Large intestine (tissue), 3 donors: ENCODE measurements at regions not wholly inside any gene's neighbourhood (a gene's known extent, or its start where the extent isn't known, plus 50 kb on each side); places are given as distances from the start of the nearest gene placed in this dataset.
A peak's percentile ranks its signal among the peaks of the same experiment; 100 is the strongest.

Experiments
- DNase-seq, 2 donors: peaks; one replicate each; pipeline versions ENCODE4 v3.0.0 to v3.0.0-alpha.2; 2013
- H3K27ac ChIP-seq: one replicate; pipeline ENCODE4 v1.5.1; 2013; ENCODE audit warnings: low read length
- H3K27me3 ChIP-seq: 2 replicates; pipeline ENCODE4 v1.6.1; 2013; ENCODE audit warnings: low read length; ENCODE audit not compliant: control insufficient read depth, insufficient read depth
- H3K36me3 ChIP-seq: 2 replicates; pipeline ENCODE4 v1.6.1; 2013; ENCODE audit warnings: low read length; ENCODE audit not compliant: control insufficient read depth, insufficient read depth
- H3K4me1 ChIP-seq: one replicate; pipeline ENCODE4 v1.6.1; 2013; ENCODE audit warnings: low read length; ENCODE audit not compliant: control insufficient read depth, insufficient read depth
- H3K4me3 ChIP-seq: one replicate; pipeline ENCODE4 v1.5.1; 2013; ENCODE audit warnings: low read length
- H3K9me3 ChIP-seq: one replicate; pipeline ENCODE4 v1.6.1; 2013; ENCODE audit warnings: mild to moderate bottlenecking, low read depth, low read length, moderate library complexity; ENCODE audit not compliant: control insufficient read depth
- WGBS: methylation state at CpG from one replicate; pipeline ENCODE4 v1.1.5; 2013; ENCODE audit warnings: low lambda C conversion rate; ENCODE audit not compliant: insufficient coverage; 5-methylcytosine and 5-hydroxymethylcytosine counted together

- no peak overlapping the region for H3K27ac ChIP-seq
- H3K27me3 ChIP-seq = no peaks in the 10 kb centered on the region
- DNase-seq = no peak
- H3K4me1 ChIP-seq = peaks cover 3% of the 10 kb centered on the region
- WGBS = no CpG with 5 or more reads among the region's 9 CpGs
- peaks cover 4% of the 10 kb centered on the region for H3K9me3 ChIP-seq
- no peaks in the 10 kb centered on the region for H3K36me3 ChIP-seq
- H3K4me3 ChIP-seq = no peak overlapping the region
These were observed 236.9 kb upstream of the KBTBD8 start for GRCh38 chr3:66761093-66761780.

- peaks cover 3% of the 10 kb centered on the region for H3K4me1 ChIP-seq
- 100% methylated on average over 3 of the region's 6 CpGs for WGBS
- H3K9me3 ChIP-seq = peaks cover 4% of the 10 kb centered on the region
- no peak overlapping the region for H3K4me3 ChIP-seq
- no peaks in the 10 kb centered on the region for H3K36me3 ChIP-seq
- no peaks in the 10 kb centered on the region for H3K27me3 ChIP-seq
- DNase-seq = no peak
- no peak overlapping the region for H3K27ac ChIP-seq
These were observed 235.0 kb upstream of the KBTBD8 start for GRCh38 chr3:66762916-66763693.

DNA sequence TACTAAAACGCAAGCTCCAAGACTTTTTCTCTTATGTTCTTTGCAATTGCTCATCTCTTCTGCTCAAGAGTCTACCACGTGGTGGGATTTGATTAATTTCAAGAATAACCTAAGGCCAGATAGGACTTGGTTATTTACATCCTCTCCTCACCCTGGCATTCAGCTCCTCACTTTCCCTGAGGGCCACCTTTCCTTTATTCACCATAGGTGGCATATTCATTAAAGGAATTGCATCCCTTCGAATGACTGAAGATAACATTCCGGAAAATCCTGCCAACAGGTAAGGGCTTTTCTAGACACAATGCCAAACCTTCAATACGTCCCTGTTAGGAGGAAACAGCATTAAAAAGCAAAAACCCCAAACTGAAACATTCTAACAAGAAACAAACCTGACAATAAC is 220.0 kb upstream of the KBTBD8 start:
- no peak for DNase-seq
- H3K27ac ChIP-seq = no peak overlapping the region
- no peak overlapping the region for H3K4me3 ChIP-seq
- H3K27me3 ChIP-seq = no peaks in the 10 kb centered on the region
- H3K9me3 ChIP-seq = no peaks in the 10 kb centered on the region
- 90% methylated on average over 2 of the region's 5 CpGs for WGBS
- H3K36me3 ChIP-seq = no peaks in the 10 kb centered on the region
- no peaks in the 10 kb centered on the region for H3K4me1 ChIP-seq

GRCh38 chr3:66778777-66779176 is 219.3 kb upstream of the KBTBD8 start:
- Histone ChIP-seq H3K36me3 (no peaks in the 10 kb centered on the region), H3K9me3 (no peaks in the 10 kb centered on the region), H3K4me1 (no peaks in the 10 kb centered on the region), H3K27me3 (no peaks in the 10 kb centered on the region), H3K27ac (no peak overlapping the region), H3K4me3 (no peak overlapping the region)
- WGBS = no CpG with 5 or more reads among the region's 3 CpGs
- DNase-seq = no peak

DNA sequence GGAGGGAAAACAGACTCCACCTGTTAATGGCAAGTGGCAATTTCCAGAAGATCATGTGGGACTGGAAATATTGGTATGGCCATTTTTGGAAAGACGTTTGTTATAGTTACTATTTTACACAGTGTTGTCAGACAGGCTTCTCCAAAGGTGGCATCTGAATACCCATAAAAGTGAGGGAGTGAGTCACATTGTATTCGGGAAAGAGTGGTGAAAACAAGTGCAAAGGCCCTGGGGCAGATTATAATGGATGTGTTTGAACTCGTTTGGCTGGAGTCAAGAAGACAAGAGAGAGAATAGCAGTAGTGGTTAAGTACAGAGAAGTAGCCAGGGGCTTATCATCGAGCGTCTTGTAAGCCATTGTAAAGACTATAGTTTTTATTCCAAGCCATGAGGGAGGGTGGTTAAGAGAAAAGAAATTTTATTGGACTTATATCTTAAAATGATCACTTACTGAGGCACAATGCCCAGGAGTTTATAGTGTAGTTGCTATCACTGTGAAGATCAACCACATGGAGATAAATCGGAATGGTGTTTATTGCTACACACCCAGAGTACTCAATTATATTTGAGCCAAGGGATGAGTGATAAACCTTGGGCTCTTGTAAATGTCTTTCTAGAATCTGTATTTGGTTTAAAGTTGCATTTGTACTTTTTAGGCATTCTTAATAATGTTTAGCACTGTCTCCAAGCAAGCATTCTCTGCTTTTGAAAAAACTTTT is 212.8 kb upstream of the KBTBD8 start:
- no peaks in the 10 kb centered on the region for H3K27me3 ChIP-seq
- H3K4me3 ChIP-seq = no peak overlapping the region
- H3K9me3 ChIP-seq = no peaks in the 10 kb centered on the region
- H3K4me1 ChIP-seq = no peaks in the 10 kb centered on the region
- no peaks in the 10 kb centered on the region for H3K36me3 ChIP-seq
- no peak for DNase-seq
- 100% methylated on average over 1 of the region's 6 CpGs for WGBS
- no peak overlapping the region for H3K27ac ChIP-seq

DNA sequence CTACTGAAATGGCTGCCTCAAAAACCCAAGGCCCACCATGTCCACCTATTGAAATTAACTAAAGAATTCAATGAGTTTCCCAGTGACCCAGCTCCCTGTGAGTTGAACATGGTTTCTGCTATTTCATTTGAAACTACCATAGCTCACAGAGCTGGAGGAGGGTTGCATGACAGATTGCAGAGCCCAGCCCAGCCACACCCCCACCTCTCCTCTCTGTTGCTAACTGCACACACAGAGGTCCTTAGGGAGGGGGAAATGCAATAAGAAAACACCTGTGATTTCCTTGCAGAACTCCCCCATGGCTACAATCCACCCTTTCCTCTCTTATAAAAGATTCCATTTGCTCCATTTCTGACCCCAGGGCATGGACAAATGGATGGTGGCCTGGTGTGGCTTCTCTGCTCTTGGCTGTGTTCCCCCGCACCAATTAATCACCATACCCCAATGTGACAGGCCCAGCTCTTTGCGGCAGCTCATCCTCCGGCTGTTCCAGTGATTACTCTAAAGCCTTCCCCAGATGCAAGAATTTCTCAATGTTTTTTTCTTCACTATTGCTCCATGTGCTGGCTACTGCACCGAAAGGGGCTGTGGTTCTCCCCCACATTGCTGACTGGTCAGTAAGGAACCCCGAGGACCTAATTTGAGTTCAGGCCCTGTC is 208.4 kb upstream of the KBTBD8 start:
- Histone ChIP-seq H3K4me1 (no peaks in the 10 kb centered on the region), H3K27ac (no peak overlapping the region), H3K4me3 (no peak overlapping the region), H3K36me3 (no peaks in the 10 kb centered on the region), H3K9me3 (no peaks in the 10 kb centered on the region), H3K27me3 (no peaks in the 10 kb centered on the region)
- no CpG with 5 or more reads among the region's 5 CpGs for WGBS
- DNase-seq = no peak

DNA sequence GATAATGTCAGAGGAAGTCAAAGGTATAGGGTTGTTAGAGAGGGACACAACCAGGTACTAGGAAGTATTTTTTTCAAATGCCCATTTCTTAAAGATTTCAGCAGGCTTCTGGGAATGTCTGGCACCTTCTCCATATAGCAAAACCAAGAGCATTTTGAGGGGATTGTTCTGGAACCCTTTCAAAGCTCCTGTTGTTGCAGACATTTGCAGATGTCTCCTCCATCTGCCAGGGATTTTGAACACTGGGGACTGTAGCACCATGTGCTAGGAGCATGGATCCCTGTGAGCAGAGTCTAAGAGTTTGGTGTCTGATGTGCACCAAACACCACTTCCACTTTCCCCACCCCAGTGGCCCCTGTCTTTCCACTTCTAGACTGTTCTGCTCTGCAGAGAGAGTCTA is 206.0 kb upstream of the KBTBD8 start:
- Histone ChIP-seq H3K27me3 (no peaks in the 10 kb centered on the region), H3K36me3 (no peaks in the 10 kb centered on the region), H3K27ac (no peak overlapping the region), H3K4me1 (no peaks in the 10 kb centered on the region), H3K9me3 (no peaks in the 10 kb centered on the region), H3K4me3 (no peak overlapping the region)
- no peak for DNase-seq

DNA sequence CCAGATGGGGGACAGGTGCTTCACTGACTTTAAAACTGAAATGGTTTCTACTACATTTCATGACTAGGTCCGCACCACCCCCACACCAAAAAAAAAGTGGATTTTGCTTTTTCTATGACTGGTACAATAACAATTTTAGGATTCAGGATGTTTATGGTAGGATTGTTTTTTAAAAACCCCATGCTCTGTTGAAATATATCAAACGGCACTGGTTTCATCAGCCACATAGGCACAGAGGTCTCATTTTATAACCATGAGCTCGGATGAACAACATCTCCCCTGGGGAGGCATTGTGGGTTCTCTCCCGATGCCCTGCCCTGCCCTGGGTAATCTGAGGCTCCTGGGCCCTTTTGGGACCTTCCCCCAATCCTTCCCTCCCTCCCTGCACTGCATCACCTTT is 202.7 kb upstream of the KBTBD8 start:
- no peak for DNase-seq
- no peaks in the 10 kb centered on the region for H3K27me3 ChIP-seq
- no peaks in the 10 kb centered on the region for H3K9me3 ChIP-seq
- H3K36me3 ChIP-seq = no peaks in the 10 kb centered on the region
- no peak overlapping the region for H3K4me3 ChIP-seq
- H3K27ac ChIP-seq = no peak overlapping the region
- WGBS = 100% methylated on average over 1 of the region's 4 CpGs
- H3K4me1 ChIP-seq = no peaks in the 10 kb centered on the region

- H3K4me1 ChIP-seq = no peaks in the 10 kb centered on the region
- DNase-seq = no peak
- H3K27me3 ChIP-seq = no peaks in the 10 kb centered on the region
- H3K4me3 ChIP-seq = no peak overlapping the region
- H3K36me3 ChIP-seq = no peaks in the 10 kb centered on the region
- WGBS = no CpG with 5 or more reads among the region's 1 CpG
- H3K27ac ChIP-seq = no peak overlapping the region
- no peaks in the 10 kb centered on the region for H3K9me3 ChIP-seq
These were observed 201.8 kb upstream of the KBTBD8 start for GRCh38 chr3:66796343-66796742.

- H3K4me1 ChIP-seq = no peaks in the 10 kb centered on the region
- no peaks in the 10 kb centered on the region for H3K9me3 ChIP-seq
- H3K27ac ChIP-seq = no peak overlapping the region
- 10% methylated on average over 2 of the region's 26 CpGs for WGBS
- H3K4me3 ChIP-seq = peak overlapping the region; percentile 15
- no peaks in the 10 kb centered on the region for H3K36me3 ChIP-seq
- H3K27me3 ChIP-seq = no peaks in the 10 kb centered on the region
- peak in 1 of 2 donors; percentile 30 for DNase-seq
These were observed 200.1 kb upstream of the KBTBD8 start for GRCh38 chr3:66797889-66798560.
